ENCODE measurements at regions not wholly inside any gene's neighbourhood (a gene's known extent, or its start where the extent isn't known, plus 50 kb on each side); places are given as distances from the start of the nearest gene placed in this dataset.

DNA sequence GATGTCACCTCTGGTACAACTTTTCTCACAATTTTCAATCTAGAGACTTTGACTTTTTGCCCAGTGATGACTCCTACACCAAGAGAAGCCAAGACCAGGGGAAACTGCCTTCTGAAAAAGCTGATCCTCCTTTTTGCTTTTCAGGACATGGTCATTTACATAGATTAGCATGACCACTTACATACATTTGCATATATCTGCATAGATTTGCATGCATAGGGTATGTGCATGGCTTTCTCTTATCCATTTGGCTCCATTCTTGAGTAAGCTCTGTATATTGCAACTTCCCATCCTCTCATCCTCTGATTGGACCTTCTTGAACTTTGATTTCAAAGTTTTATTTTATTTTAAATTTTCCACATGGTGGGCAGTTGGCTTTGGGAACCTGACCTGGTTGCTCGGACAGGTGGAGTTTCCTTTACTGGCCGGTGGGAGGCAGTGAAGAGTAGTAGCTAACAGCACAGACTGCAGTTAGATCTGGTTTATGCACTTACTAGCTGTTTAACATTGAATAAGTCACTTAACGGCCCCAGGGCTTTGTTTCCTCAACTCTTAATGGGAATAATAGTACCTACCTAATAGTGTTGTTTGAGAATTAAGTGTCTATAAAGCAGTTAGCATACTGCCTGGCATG is 92.9 kb downstream of the GPR139 start:
- Histone ChIP-seq H3K27me3 (ENCODE audit: insufficient read depth, low read depth, severe bottlenecking) (peaks cover 75% of the 10 kb centered on the region), H3K4me3 (ENCODE audit: low read depth, low read length) (no peak overlapping the region), H3K27ac (no peak overlapping the region), H3K9me3 (ENCODE audit: severe bottlenecking) (no peaks in the 10 kb centered on the region), H3K36me3 (no peaks in the 10 kb centered on the region)
- peak; percentile 8 for DNase-seq
- TF ChIP-seq, protein P1, sequence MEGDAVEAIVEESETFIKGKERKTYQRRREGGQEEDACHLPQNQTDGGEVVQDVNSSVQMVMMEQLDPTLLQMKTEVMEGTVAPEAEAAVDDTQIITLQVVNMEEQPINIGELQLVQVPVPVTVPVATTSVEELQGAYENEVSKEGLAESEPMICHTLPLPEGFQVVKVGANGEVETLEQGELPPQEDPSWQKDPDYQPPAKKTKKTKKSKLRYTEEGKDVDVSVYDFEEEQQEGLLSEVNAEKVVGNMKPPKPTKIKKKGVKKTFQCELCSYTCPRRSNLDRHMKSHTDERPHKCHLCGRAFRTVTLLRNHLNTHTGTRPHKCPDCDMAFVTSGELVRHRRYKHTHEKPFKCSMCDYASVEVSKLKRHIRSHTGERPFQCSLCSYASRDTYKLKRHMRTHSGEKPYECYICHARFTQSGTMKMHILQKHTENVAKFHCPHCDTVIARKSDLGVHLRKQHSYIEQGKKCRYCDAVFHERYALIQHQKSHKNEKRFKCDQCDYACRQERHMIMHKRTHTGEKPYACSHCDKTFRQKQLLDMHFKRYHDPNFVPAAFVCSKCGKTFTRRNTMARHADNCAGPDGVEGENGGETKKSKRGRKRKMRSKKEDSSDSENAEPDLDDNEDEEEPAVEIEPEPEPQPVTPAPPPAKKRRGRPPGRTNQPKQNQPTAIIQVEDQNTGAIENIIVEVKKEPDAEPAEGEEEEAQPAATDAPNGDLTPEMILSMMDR (IDR thresholded peaks at IDR 0.05; ENCODE audit: low read depth, low read length): peak; percentile 58

DNA sequence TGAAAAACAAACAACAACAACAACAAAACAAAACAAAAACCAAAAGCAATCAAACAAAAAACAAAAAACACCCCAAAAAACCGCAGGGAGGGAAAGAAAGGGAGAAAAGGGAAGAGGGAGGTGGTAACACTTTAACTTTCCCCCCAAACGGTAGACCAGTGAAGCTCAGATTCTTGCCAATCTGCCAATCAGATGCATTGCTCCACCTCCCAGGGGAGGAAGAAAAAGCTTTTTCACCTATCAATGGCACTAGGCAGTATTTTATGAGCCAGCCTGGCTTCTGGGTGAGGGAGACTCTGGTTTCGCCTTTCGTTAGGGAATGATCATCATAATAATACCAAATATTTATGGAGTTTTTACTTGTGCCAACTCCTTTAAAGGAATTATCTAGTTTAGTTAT is 94.1 kb downstream of the GPR139 start:
- Histone ChIP-seq H3K36me3 (no peaks in the 10 kb centered on the region), H3K9me3 (ENCODE audit: severe bottlenecking) (no peaks in the 10 kb centered on the region), H3K4me3 (ENCODE audit: low read depth, low read length) (no peak overlapping the region), H3K27me3 (ENCODE audit: insufficient read depth, low read depth, severe bottlenecking) (peaks cover 81% of the 10 kb centered on the region), H3K27ac (no peak overlapping the region)
- TF ChIP-seq, protein P1 (IDR thresholded peaks at IDR 0.05; ENCODE audit: low read depth, low read length): no peak
- DNase-seq: no peak

DNA sequence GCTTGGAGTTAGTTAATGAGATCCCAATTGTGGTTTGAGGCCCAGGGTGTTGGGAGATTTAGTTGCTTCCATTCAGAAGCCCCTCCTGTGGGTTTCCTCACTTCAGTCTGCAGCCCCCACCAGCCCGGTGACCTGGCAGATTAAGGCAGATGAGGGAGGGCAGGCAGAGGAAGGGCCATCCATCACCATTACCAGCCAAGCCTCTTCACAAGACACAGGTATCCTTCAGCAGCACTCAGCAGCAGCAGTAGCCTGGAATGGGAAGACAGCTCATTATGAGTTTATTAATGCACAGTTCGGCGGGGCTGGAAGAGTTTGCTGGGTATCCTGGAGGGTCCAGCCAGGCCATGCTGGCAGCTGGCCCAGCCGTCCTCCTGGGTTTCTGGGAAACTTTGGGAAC is 90.0 kb upstream of the GPRC5B start:
- Histone ChIP-seq H3K4me3 (ENCODE audit: low read depth, low read length) (no peak overlapping the region), H3K27ac (no peak overlapping the region), H3K36me3 (no peaks in the 10 kb centered on the region), H3K9me3 (ENCODE audit: severe bottlenecking) (no peaks in the 10 kb centered on the region), H3K27me3 (ENCODE audit: insufficient read depth, low read depth, severe bottlenecking) (peaks cover 85% of the 10 kb centered on the region)
- DNase-seq: no peak
- TF ChIP-seq, protein P1 (IDR thresholded peaks at IDR 0.05; ENCODE audit: low read depth, low read length): no peak

DNA sequence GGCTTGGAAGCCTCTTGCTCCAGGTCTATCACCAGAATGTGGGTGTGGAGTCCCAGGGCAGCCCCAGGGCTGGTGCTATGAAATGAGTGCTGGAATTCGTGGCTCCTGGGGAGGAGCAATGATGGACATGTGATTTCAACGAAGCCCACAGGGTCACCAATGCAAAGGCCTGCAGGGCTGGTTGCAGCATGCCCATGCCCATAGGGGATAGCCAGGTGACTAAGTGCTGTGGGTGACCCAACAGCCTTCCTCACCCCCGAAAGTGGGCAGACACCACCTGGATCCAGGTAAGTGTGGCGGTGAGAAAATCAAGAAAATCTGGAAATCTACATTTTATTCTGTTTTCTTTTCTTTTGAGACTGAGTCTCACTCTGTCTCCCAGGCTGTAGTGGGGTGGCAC is 87.5 kb upstream of the GPRC5B start:
- Histone ChIP-seq H3K27me3 (ENCODE audit: insufficient read depth, low read depth, severe bottlenecking) (peaks cover 86% of the 10 kb centered on the region), H3K27ac (no peak overlapping the region), H3K4me3 (ENCODE audit: low read depth, low read length) (no peak overlapping the region), H3K9me3 (ENCODE audit: severe bottlenecking) (no peaks in the 10 kb centered on the region), H3K36me3 (no peaks in the 10 kb centered on the region)
- TF ChIP-seq, protein P1 (IDR thresholded peaks at IDR 0.05; ENCODE audit: low read depth, low read length): no peak
- DNase-seq: no peak

DNA sequence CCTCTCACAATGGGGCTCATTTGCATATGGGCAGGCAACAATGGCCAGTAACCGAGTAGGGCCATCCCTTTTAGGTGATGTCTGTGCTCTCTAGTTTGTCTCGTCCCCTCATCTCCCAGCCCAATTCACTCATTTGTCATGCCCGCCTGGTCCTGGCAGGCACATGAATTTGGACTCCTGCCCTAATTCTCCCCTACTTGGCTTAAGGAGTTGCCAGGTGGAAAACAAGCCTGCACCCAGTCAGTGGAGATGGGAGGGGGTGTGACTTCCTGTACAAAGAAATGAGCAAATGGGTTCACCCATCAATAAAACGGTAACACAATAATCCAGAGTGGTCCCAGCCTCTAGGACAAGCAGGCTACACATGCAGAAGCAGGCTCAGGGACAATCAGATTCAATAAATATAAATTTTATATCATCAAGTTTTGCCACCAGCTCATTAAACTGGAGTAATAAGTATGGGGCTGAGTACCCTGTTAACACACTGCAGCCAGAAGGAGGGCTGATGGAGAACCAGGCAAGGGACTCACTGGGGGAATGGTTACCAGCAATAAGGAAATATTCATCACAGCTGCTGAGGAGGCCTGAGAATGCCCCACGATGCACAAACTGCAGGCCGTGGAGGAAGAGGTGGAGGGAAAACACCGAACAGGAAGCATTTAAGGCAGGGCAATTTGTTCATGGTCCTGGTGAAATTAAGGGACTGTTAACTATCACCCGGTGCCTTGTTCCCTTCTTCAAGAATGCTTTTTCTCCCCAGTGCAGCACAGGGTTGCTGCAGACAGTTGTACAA is 84.4 kb upstream of the GPRC5B start:
- H3K4me3 ChIP-seq (ENCODE audit: low read depth, low read length): no peak overlapping the region
- no peaks in the 10 kb centered on the region for H3K36me3 ChIP-seq
- peaks cover 92% of the 10 kb centered on the region for H3K27me3 ChIP-seq (ENCODE audit: insufficient read depth, low read depth, severe bottlenecking)
- DNase-seq: no peak
- TF ChIP-seq, protein P1 (IDR thresholded peaks at IDR 0.05; ENCODE audit: low read depth, low read length): no peak
- H3K27ac ChIP-seq: no peak overlapping the region
- no peaks in the 10 kb centered on the region for H3K9me3 ChIP-seq (ENCODE audit: severe bottlenecking)

Measured in WERI-Rb-1 (cell line).